ENCODE measurements at regions not wholly inside any gene's neighbourhood (a gene's known extent, or its start where the extent isn't known, plus 50 kb on each side); places are given as distances from the start of the nearest gene placed in this dataset.

GRCh38 chr3:157789162-157789561 is 285.9 kb upstream of the VEPH1 start:
- no peak for TF ChIP-seq FOXP4 (CRISPR knock-in tag; IDR thresholded peaks at IDR 0.05; ENCODE audit: borderline replicate concordance)
- TF ChIP-seq TCF3 (CRISPR knock-in tag; IDR thresholded peaks at IDR 0.05): no peak
- TF ChIP-seq, protein P1, sequence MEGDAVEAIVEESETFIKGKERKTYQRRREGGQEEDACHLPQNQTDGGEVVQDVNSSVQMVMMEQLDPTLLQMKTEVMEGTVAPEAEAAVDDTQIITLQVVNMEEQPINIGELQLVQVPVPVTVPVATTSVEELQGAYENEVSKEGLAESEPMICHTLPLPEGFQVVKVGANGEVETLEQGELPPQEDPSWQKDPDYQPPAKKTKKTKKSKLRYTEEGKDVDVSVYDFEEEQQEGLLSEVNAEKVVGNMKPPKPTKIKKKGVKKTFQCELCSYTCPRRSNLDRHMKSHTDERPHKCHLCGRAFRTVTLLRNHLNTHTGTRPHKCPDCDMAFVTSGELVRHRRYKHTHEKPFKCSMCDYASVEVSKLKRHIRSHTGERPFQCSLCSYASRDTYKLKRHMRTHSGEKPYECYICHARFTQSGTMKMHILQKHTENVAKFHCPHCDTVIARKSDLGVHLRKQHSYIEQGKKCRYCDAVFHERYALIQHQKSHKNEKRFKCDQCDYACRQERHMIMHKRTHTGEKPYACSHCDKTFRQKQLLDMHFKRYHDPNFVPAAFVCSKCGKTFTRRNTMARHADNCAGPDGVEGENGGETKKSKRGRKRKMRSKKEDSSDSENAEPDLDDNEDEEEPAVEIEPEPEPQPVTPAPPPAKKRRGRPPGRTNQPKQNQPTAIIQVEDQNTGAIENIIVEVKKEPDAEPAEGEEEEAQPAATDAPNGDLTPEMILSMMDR (IDR thresholded peaks at IDR 0.05 in 2 of 3, conservative IDR thresholded peaks at IDR 0.05 in 1 of 3; ENCODE audit: insufficient read depth in 2 of 3, low read depth in 1 of 3, low read length in 3 of 3): no peak
- no peak for TF ChIP-seq ZC3H11A (IDR thresholded peaks at IDR 0.05; ENCODE audit: low read depth, low read length)
